ENCODE measurements at regions not wholly inside any gene's neighbourhood (a gene's known extent, or its start where the extent isn't known, plus 50 kb on each side); places are given as distances from the start of the nearest gene placed in this dataset.

DNA sequence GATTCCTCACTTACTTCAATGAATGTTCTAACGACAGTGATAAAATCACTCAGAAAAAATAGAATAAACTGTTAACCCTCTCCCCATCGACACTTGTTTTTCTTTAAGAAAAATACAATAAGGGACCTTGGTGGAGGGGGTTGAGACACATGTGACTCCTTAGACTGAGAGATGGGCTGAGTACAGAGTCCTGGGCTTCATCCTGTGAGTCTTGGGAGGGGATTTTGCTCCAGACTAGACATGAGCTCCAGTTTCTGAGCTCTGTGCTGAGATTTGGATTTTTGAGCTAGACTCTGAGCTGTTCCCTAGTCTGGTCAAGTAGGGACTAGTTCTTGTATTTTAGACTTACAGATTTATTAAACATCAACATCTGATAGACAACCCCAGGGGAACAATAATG lies 241.5 kb upstream of the MVB12B start (continued):
- TF ChIP-seq BRCA1 (IDR thresholded peaks at IDR 0.05; ENCODE audit: low read depth, low read length) (no peak), IRF4 (IDR thresholded peaks at IDR 0.05; ENCODE audit: low read depth, low read length) (no peak), SMC3 (IDR thresholded peaks at IDR 0.05; ENCODE audit: borderline replicate concordance, low read length) (no peak)

DNA sequence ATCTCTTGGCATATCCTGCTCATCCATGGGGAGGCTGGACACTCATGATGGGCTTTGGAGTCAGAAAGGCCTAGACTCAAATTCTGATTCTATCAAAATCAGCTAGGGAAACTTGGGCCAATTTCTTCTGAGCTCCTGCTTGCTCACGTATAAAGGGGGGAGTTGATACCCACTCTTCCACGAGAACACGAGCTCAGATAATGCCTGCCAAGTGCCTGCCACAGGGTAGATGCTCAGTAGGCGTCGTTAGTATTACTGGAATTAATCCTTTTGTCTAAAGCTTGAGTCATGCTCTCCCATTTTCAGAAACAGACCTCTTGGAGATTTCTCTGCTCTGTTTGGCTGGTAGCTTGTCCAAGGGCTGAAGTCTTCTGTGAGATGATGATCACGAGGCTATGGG lies 238.3 kb upstream of the MVB12B start:
- H3K4me2 ChIP-seq (ENCODE audit: control insufficient read depth, insufficient read depth), result no peak overlapping the region
- 5% methylated on average over 6 of the region's 6 CpGs for WGBS (ENCODE audit: insufficient coverage, insufficient replicate concordance, low lambda C conversion rate, missing lambda C conversion rate)
- H3K27me3 ChIP-seq (replicated peaks in 1 of 2; ENCODE audit: control insufficient read depth in 2 of 2, insufficient read depth in 2 of 2, low read length in 1 of 2), result no peaks in the 10 kb centered on the region
- intact Hi-C loops (cut with micrococcal nuclease; ENCODE audit: unreplicated experiment) (no loop called here), in situ Hi-C loops (cut with MboI) (no loop called here)
- no peaks in the 10 kb centered on the region for H3K79me2 ChIP-seq (ENCODE audit: control insufficient read depth, insufficient read depth, low read length)
- H3K4me1 ChIP-seq (ENCODE audit: control insufficient read depth, insufficient read depth, low read length), result no peaks in the 10 kb centered on the region
- H3K9me3 ChIP-seq (replicated peaks; ENCODE audit: control insufficient read depth, insufficient read depth, low read length), result no peaks in the 10 kb centered on the region
- CTCF ChIA-PET, result no interaction called here
- H3K4me3 ChIP-seq, result no peak overlapping the region
- no peak overlapping the region for H3K27ac ChIP-seq (ENCODE audit: control insufficient read depth, insufficient read depth)
- H4K20me1 ChIP-seq (ENCODE audit: control insufficient read depth, insufficient read depth), result no peaks in the 10 kb centered on the region
- no peak overlapping the region for H3K9ac ChIP-seq (ENCODE audit: control insufficient read depth, insufficient read depth, low read length)
- ATAC-seq (no peak), DNase-seq (ENCODE audit: low read depth, low spot score) (no peak), FAIRE-seq (no peak)
- RAD21 ChIA-PET (ENCODE audit: unreplicated experiment), result no interaction called here
- SMC1A ChIA-PET (ENCODE audit: uncharacterized antibody, unreplicated experiment), result no interaction called here
- no peaks in the 10 kb centered on the region for H3K36me3 ChIP-seq (ENCODE audit: control insufficient read depth in 2 of 2, insufficient read depth in 2 of 2, low read length in 1 of 2)
- BruUV-seq (replicated peaks), result no TSS peak
- TF ChIP-seq NR2C2 (IDR thresholded peaks at IDR 0.05; ENCODE audit: borderline replicate concordance, control insufficient read depth, insufficient read length, low read depth) (no peak), EZH2 (IDR thresholded peaks at IDR 0.05; ENCODE audit: borderline replicate concordance, control insufficient read depth, low read depth, low read length) (no peak), ZNF384 (IDR thresholded peaks at IDR 0.05; ENCODE audit: borderline replicate concordance, low read depth, low read length) (no peak), WRNIP1 (IDR thresholded peaks at IDR 0.05; ENCODE audit: borderline replicate concordance, low read depth, low read length) (no peak), FOXM1 (IDR thresholded peaks at IDR 0.05; ENCODE audit: low read depth, low read length) (no peak), RB1 (IDR thresholded peaks at IDR 0.05; ENCODE audit: borderline replicate concordance) (no peak), RELA (IDR thresholded peaks at IDR 0.05; ENCODE audit: borderline replicate concordance, partially characterized antibody) (no peak), MEF2A (IDR thresholded peaks at IDR 0.05; ENCODE audit: insufficient read depth, low read depth, low read length) (no peak), NR2C1 (IDR thresholded peaks at IDR 0.05) (no peak), FOXK2 (IDR thresholded peaks at IDR 0.05) (no peak), SMAD5 (IDR thresholded peaks at IDR 0.05; ENCODE audit: low read depth) (no peak), HDAC6 (IDR thresholded peaks at IDR 0.05; ENCODE audit: unreplicated experiment) (no peak)
- TF ChIP-seq, protein P1, sequence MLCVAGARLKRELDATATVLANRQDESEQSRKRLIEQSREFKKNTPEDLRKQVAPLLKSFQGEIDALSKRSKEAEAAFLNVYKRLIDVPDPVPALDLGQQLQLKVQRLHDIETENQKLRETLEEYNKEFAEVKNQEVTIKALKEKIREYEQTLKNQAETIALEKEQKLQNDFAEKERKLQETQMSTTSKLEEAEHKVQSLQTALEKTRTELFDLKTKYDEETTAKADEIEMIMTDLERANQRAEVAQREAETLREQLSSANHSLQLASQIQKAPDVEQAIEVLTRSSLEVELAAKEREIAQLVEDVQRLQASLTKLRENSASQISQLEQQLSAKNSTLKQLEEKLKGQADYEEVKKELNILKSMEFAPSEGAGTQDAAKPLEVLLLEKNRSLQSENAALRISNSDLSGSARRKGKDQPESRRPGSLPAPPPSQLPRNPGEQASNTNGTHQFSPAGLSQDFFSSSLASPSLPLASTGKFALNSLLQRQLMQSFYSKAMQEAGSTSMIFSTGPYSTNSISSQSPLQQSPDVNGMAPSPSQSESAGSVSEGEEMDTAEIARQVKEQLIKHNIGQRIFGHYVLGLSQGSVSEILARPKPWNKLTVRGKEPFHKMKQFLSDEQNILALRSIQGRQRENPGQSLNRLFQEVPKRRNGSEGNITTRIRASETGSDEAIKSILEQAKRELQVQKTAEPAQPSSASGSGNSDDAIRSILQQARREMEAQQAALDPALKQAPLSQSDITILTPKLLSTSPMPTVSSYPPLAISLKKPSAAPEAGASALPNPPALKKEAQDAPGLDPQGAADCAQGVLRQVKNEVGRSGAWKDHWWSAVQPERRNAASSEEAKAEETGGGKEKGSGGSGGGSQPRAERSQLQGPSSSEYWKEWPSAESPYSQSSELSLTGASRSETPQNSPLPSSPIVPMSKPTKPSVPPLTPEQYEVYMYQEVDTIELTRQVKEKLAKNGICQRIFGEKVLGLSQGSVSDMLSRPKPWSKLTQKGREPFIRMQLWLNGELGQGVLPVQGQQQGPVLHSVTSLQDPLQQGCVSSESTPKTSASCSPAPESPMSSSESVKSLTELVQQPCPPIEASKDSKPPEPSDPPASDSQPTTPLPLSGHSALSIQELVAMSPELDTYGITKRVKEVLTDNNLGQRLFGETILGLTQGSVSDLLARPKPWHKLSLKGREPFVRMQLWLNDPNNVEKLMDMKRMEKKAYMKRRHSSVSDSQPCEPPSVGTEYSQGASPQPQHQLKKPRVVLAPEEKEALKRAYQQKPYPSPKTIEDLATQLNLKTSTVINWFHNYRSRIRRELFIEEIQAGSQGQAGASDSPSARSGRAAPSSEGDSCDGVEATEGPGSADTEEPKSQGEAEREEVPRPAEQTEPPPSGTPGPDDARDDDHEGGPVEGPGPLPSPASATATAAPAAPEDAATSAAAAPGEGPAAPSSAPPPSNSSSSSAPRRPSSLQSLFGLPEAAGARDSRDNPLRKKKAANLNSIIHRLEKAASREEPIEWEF (IDR thresholded peaks at IDR 0.05; ENCODE audit: insufficient replicate concordance, low read depth, low read length), result no peak
- no peak overlapping the region for H2AFZ ChIP-seq (ENCODE audit: control insufficient read depth, low read depth, low read length)
- POLR2A ChIA-PET, result no interaction called here

All from GM12878 (cell line).